NCI-H1105 (cell line): ENCODE measurements at regions not wholly inside any gene's neighbourhood (a gene's known extent, or its start where the extent isn't known, plus 50 kb on each side); places are given as distances from the start of the nearest gene placed in this dataset.
"Not testable (repeated sequence)": the region's sequence is repeated elsewhere in the genome, so short reads cannot be mapped to it uniquely, and the experiment has no call there.

Experiments used
- DNase-seq: peaks from one replicate; lab custom pipeline; 2025; lab: John Stamatoyannopoulos, UW

- no peak for DNase-seq
Observed at GRCh38 chr2:82968358-82968757, 1490.7 kb downstream of the SUCLG1 start.

DNA sequence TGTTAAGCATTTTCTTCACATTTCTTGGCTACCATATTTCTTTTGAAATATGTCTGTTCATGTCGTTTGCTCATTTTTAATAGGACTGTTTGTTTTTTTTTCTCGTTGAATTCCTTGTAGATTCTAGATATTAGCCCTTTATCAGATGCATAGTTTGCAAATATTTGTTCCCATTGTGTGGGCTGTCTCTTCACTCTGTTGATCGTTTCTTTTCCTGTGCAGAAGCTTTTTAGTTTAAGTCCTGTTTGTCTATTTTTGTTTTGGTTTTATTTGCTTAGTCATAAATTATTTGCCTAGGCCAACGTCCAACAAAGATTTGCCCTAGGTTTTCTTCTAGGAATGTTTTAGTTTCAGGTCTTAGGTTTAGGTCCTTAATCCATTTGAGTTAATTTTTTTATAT is 1494.7 kb downstream of the SUCLG1 start:
- DNase-seq, result no peak

- DNase-seq, result no peak
Observed at GRCh38 chr2:82959727-82960126, 1499.4 kb downstream of the SUCLG1 start.

DNA sequence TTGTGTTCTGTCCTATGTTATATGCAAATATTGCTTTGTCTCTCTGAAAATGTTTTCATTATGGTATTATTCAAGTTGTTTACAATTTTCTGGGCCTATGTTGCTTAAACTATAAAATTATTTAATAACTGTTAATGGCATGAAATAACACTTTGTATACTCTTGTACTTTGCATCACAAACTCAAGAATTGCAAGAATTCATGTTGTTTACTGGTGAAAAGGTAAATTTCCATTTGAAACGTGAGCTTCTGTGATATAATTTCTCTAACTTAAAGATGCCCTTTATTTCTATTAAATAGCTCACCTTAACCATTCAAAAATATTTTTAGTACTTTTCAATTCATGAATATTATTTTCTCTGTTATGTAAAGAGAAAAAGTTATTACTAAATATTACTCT is 1504.2 kb downstream of the SUCLG1 start:
- DNase-seq, result no peak

- DNase-seq, result no peak
Observed at GRCh38 chr2:82939211-82939610, 1519.9 kb downstream of the SUCLG1 start.

GRCh38 chr2:82938321-82938845 is 1520.7 kb downstream of the SUCLG1 start:
- not testable (repeated sequence) for DNase-seq

- DNase-seq, result no peak
Observed at GRCh38 chr2:82913566-82913965, 1545.5 kb downstream of the SUCLG1 start.

DNA sequence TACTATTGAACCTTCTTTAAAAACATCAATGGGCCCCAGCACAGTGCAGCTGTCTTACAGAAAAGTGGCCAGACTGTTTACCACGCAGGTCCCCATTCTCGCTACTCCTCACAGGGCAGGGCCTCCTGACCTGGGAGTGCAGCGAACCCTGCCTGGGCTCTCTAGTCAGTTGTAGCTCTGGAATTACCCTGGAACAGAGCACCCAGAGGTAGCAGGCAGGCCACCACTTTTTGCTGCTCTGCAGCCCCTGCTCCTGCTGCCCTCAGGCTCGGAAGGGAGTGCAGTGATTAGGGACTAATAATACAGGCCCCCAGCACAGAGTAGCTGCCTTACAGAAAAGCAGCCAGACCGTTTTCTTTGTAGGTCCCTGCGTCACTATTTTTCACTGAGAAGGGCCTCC is 1563.0 kb downstream of the SUCLG1 start:
- no peak for DNase-seq

- no peak for DNase-seq
Observed at GRCh38 chr2:82893190-82893589, 1565.9 kb downstream of the SUCLG1 start.

DNA sequence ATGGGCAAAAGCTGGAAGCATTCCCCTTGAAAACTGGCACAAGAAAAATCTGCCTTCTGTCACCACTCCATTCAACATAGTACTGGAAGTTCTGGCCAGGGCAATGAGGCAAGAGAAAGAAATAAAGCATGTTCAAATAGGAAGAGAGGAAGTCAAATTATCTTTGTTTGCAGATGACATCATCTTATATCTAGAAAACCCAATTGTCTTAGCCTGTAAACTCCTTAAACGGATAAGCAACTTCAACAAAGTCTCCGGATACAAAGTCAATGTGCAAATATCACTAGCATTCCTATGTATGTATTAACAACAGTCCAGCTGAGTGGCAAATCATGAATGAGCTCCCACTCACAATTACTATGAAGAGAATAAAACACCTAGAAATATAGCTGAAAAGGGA is 1579.3 kb downstream of the SUCLG1 start:
- DNase-seq, result no peak

- DNase-seq, result no peak
Observed at GRCh38 chr2:82875858-82876257, 1583.2 kb downstream of the SUCLG1 start.

DNA sequence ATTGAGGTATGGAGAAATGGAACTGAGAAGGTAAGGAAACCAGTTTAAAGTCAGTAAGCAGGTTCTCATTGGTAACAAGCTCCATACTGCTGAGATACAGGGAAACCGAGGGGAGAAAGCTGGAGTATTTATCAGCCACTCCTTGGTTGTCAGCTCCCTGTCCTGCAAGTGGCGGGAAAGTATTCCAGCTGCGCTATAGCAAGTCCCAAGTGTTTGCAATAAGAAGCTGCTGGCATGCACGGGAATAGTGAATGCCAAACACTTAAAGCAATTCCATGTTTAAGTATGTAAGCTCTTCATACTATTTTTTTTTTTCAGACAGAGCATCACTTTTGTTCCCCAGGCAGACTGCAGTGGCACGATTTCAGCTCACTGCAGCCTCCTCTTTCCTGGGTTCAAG is 1601.1 kb downstream of the SUCLG1 start:
- DNase-seq, result no peak

DNA sequence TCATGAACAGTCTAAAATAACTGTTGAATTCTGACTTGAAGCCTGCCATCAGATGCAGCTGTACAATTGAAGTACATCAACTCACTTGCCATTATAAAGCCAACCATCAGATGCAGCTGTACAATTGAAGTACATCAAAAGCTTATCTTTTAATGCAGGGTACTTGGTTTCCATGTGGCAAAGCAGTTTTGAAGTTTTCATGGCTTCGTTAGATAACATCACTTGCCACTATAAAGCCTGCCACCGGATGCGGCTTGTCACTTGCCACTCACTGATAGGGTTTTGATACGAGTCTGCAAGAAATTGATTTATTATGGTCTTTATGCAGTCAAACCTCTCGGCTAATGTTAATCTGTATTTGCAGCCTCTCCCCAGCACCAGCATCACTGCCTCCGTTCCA is 1605.8 kb downstream of the SUCLG1 start:
- DNase-seq, result no peak

DNA sequence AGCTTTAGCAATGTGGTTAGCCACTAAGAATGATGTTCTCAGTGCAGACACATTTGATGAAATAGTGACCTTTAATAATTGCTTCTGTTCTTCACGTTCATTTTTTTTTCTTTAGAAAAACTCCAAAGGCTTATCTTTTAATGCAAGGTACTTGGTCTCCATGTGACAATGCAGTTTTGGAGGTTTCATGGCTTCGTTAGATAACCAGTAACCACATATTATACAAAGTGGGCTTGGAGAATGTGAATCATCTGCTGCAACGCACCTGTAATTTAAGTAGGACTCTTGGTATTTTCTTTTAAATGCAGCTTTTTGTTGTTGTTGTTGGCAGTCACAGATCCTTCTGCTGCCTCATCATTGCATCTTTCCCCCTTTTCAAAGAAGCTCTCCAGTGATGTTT is 1606.3 kb downstream of the SUCLG1 start:
- DNase-seq, result no peak

DNA sequence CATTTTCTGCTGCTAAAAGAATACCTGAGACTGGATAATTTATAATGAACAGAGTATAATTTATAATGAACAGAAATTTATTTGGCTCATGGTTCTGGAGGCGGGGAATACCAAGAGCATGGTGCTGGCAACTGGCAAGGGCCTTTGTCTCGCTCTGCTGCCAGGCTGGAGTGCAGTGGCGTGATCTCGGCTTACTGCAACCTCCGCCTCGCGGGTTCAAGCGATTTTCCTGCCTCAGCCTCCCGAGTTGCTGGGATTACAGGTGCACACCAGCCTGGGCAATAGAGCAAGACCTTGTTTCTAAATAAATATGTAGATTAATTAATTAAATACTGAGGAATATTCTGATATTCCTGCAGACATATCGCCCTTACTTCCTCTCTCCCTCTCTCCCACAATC is 1610.8 kb downstream of the SUCLG1 start:
- no peak for DNase-seq

- DNase-seq, result no peak
Observed at GRCh38 chr2:82839036-82839435, 1620.0 kb downstream of the SUCLG1 start.

DNA sequence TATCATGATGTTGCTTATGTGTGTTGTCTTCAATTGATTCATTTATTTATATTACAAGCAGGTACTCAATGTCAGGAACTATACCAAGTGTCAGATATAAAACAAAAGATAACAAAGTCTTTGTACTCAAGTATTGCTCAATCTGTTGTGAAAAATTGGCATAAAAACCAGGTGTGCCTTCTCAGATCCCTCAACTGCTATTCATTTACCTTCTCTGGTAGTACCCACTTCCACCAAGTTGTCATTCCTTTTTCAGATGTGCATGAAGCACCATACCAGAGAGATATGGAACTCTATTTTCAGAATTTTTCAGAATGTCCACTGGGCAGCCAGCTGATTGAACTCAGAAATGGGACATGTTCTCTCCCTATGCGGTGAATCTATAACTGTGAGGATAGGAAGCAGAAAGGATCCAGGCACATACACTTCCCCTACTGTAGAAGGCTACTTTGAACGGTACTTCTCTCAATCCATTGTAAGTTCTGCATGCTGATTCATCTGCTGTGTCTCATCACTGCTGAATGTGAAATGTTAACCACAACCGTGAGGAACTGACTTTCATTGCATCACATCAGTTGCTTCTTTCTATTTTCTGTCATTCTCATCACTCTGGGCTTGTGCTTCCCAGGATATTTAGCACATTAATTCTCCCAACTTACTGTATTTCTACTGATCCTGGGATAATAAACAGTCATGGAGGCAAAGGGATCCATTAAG is 1621.3 kb downstream of the SUCLG1 start:
- DNase-seq, result no peak

DNA sequence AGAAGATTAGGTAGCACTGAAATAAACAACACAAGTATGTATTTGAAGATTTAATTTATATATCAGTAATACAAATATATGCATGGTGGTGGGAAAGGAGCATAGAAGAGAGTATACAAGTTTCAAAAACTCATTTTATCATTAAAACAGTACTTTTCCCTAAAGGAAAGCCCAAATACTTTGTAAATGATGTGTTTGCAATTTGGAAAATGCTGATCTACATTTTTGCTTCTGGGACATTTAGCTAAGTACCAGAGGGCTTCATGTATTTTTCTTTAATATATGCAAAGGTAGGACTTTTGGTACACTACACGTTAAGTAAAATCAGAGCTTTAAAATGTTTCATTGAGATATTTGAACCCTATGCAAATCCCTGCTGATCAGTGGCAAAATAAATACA is 1624.2 kb downstream of the SUCLG1 start:
- DNase-seq, result no peak

DNA sequence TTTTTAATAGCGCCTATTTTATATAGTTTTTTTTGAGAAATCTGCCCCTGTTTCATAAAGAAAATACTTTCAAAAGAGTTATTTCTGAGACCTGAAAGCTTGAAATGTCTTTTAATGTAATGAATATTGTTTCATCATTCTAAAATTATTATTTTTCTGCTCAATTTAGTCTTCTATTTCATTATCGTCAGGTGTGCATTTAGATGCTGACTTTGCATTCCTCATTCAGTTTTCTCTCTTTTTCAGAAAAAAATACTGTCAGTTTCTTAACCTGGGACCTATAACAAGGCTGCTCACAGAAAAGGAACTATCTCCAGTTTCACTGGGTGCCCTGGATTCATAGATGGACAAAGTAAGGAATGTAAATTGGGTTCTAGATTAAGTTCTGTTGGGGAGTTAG is 1631.7 kb downstream of the SUCLG1 start:
- no peak for DNase-seq

- no peak for DNase-seq
Observed at GRCh38 chr2:82826437-82826836, 1632.6 kb downstream of the SUCLG1 start.

DNA sequence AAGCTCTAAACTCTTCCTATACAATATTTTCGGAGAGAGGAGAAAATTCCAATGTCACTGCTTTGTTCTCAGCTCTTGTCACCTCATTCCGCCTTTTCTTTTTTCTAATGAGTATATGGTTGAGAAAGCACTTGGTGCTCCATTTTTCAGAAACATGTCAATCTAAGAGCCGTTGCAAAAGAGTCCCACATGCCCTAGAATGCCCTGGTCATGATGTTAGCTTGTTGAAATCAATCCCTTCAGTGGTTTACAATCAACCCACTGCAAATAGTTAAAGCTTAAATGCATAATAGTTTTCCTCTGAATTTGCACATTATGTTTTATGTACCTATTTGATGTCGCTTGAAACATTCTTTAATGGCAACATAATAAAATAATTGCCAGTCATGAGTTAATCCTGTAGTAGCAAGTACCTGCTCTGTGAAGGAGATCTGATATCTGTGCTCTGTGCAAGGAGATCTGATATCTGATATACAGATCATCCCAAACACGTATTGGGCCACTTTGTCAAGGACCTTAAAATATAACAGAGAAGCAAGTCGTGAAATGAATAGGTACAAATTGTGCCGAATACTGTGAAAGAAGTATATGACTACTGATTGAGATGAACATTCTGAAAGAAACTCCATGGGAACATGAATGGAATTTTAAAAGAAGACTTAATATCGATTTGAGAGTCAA is 1633.5 kb downstream of the SUCLG1 start:
- DNase-seq, result no peak

DNA sequence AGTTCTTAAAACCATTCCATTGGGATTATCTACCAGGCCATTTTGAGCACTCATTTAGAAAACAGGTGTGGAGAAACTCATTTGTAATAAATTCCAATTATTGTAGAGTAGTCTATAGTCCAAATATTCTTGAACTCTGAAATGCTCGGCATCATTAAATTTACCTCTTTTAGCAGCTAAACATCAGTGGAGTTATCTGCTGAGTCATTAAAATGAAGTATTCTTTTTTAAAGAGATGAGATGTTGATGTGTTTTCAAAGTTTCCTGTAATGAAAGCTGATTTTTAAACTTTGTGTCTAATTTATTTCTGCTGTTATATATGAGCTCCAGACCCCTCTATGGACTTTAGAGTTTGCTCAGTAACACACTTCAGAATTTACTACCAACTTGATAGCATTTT is 1635.2 kb downstream of the SUCLG1 start:
- DNase-seq, result no peak

DNA sequence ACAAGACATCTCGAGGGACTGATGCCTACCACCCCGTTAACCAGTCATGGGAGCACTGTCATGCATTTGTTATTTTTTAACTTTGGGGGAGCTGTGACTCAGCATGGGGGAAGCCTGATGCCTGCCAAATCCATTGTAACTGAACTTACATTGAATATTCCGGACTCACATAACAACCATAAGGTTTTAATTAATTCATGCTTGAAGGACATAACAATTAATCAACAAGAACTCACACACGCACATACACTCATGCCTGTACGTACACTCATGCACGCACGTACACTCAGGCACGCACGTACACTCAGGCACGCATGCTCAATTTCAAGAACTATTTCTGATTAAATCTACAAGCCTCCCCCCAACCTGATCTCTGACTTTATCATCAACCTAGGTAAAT is 1639.1 kb downstream of the SUCLG1 start:
- DNase-seq, result no peak

DNA sequence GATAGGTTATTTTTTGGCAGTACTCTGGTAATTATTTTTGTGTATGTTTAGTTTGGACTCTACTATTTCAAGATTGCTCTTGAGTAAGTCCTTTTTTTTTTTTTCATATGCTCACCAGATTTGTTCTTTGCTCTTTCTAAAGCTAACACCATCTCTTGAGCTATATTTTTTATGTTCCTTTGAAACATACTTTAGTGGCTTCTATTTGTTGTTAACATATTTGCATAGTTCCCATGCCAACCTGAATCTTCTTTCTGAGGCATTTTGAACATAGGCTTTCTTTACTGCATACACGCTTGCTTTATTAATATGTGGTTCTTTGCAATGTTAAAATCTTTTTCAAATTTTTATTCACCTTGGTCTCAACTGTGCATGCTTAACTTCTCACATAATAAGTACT is 1644.9 kb downstream of the SUCLG1 start:
- no peak for DNase-seq
